22Rv1 (cell line): ENCODE measurements at regions not wholly inside any gene's neighbourhood (a gene's known extent, or its start where the extent isn't known, plus 50 kb on each side); places are given as distances from the start of the nearest gene placed in this dataset.

Experiments used
- ZFX ChIP-seq: fragments of 450-650 bp; IDR thresholded peaks from 2 replicates; pipeline ENCODE4 v1.6.1; 2017; ENCODE audit warnings: antibody characterized with exemption, borderline replicate concordance
- TF ChIP-seq, protein P1 (sequence below): fragments of 450-650 bp; IDR thresholded peaks from 2 replicates; pipeline ENCODE4 v1.5.1; 2017; ENCODE audit warnings: mild to moderate bottlenecking

DNA sequence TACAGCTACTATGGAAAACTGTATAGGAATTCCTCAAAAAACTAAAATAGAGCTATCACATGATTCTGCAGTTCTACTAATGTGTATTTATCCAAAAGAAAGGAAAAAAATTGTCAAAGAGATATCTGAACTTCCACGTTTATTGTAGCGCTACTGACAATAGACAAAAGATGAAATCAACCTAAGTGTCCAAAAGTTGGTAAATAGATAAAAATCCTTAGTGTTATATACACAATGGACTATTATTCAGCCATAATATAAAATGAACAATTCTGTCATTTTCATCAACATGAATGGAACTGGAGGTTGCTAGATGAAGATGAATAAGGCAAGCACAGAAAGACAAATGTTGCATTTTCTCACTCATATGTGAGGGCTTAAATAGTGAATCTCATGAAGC, 1492.1 kb downstream of the MRPL39 start:
- TF ChIP-seq, protein P1, sequence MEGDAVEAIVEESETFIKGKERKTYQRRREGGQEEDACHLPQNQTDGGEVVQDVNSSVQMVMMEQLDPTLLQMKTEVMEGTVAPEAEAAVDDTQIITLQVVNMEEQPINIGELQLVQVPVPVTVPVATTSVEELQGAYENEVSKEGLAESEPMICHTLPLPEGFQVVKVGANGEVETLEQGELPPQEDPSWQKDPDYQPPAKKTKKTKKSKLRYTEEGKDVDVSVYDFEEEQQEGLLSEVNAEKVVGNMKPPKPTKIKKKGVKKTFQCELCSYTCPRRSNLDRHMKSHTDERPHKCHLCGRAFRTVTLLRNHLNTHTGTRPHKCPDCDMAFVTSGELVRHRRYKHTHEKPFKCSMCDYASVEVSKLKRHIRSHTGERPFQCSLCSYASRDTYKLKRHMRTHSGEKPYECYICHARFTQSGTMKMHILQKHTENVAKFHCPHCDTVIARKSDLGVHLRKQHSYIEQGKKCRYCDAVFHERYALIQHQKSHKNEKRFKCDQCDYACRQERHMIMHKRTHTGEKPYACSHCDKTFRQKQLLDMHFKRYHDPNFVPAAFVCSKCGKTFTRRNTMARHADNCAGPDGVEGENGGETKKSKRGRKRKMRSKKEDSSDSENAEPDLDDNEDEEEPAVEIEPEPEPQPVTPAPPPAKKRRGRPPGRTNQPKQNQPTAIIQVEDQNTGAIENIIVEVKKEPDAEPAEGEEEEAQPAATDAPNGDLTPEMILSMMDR = no peak
- no peak for TF ChIP-seq ZFX
